SH-SY5Y (cell line): ENCODE measurements at regions not wholly inside any gene's neighbourhood (a gene's known extent, or its start where the extent isn't known, plus 50 kb on each side); places are given as distances from the start of the nearest gene placed in this dataset.

Experiments
- GATA2 ChIP-seq: IDR thresholded peaks from 2 replicates; pipeline ENCODE4 v1.6.1; 2011; ENCODE audit warnings: mild to moderate bottlenecking, low read depth, low read length
- GATA3 ChIP-seq: IDR thresholded peaks from 2 replicates; pipeline ENCODE4 v1.6.1; 2011; ENCODE audit warnings: low read depth, mild to moderate bottlenecking, low read length, moderate library complexity

GRCh38 chr2:8506746-8507145, 175.1 kb upstream of the ID2 start:
- TF ChIP-seq GATA2 (no peak), GATA3 (no peak)
